ENCODE measurements at regions not wholly inside any gene's neighbourhood (a gene's known extent, or its start where the extent isn't known, plus 50 kb on each side); places are given as distances from the start of the nearest gene placed in this dataset.

DNA sequence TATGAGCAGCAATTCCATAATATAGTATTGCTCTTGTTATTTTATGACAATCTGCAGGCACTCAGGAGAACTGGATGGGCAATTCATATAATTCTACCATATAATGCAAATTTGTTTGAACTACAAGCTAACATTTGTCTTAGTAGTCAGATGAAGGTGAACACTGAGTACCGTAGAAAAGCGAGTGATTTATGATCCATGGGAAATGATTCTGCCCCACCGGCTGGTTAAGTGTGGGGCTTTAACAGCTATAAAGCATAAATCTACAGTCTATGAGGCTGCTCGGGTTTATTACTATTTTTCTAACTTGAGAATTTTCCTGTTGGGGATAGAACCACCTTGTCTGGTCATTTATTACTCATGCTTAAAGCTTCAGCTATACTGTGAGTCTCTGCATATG, 275.5 kb downstream of the PCDH10 start:
- peak in 1 of 2 donors; percentile 16 for DNase-seq
- no peak for TF ChIP-seq POLR2AphosphoS5 (IDR thresholded peaks at IDR 0.05)
- TF ChIP-seq, protein P1, sequence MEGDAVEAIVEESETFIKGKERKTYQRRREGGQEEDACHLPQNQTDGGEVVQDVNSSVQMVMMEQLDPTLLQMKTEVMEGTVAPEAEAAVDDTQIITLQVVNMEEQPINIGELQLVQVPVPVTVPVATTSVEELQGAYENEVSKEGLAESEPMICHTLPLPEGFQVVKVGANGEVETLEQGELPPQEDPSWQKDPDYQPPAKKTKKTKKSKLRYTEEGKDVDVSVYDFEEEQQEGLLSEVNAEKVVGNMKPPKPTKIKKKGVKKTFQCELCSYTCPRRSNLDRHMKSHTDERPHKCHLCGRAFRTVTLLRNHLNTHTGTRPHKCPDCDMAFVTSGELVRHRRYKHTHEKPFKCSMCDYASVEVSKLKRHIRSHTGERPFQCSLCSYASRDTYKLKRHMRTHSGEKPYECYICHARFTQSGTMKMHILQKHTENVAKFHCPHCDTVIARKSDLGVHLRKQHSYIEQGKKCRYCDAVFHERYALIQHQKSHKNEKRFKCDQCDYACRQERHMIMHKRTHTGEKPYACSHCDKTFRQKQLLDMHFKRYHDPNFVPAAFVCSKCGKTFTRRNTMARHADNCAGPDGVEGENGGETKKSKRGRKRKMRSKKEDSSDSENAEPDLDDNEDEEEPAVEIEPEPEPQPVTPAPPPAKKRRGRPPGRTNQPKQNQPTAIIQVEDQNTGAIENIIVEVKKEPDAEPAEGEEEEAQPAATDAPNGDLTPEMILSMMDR (IDR thresholded peaks at IDR 0.05) = no peak
- H3K4me1 ChIP-seq = no peaks in the 10 kb centered on the region
- intact Hi-C loops (cut with DNase I; ENCODE audit: low total_unique reads) = no loop called here
- WGBS, 5 donors = 62 to 72% (median 67%) methylated on average over 4 of the region's 4 CpGs
- H3K27me3 ChIP-seq = no peaks in the 10 kb centered on the region
- H3K4me3 ChIP-seq = no peak overlapping the region
- H3K36me3 ChIP-seq = no peaks in the 10 kb centered on the region
- H3K9me3 ChIP-seq = peaks cover 0 to 8% (median 0%) of the 10 kb centered on the region in 4 donors
- H3K27ac ChIP-seq = no peak overlapping the region

GRCh38 chr4:133403913-133404312, 254.8 kb downstream of the PCDH10 start:
- no peaks in the 10 kb centered on the region for H3K4me1 ChIP-seq
- H3K27ac ChIP-seq = no peak overlapping the region
- TF ChIP-seq, protein P1 (IDR thresholded peaks at IDR 0.05) = no peak
- TF ChIP-seq EP300 (IDR thresholded peaks at IDR 0.05) = no peak
- no peak for TF ChIP-seq POLR2A (IDR thresholded peaks at IDR 0.05)
- H3K27me3 ChIP-seq = no peaks in the 10 kb centered on the region
- no peaks in the 10 kb centered on the region for H3K36me3 ChIP-seq
- intact Hi-C loops (cut with DNase I; ENCODE audit: low total_unique reads) = no loop called here
- WGBS, 5 donors = 15 to 56% (median 30%) methylated on average over 2 of the region's 2 CpGs
- H3K9me3 ChIP-seq = peaks cover 0 to 7% (median 0%) of the 10 kb centered on the region in 4 donors
- no peak overlapping the region for H3K4me3 ChIP-seq
- no peak for DNase-seq

GRCh38 chr4:133402616-133403015, 253.5 kb downstream of the PCDH10 start:
- intact Hi-C loops (cut with DNase I; ENCODE audit: low total_unique reads) = no loop called here
- Histone ChIP-seq H3K4me1 (no peaks in the 10 kb centered on the region), H3K27ac (no peak overlapping the region), H3K27me3 (no peaks in the 10 kb centered on the region), H3K4me3 (no peak overlapping the region), H3K9me3 (peaks cover 0 to 7% (median 0%) of the 10 kb centered on the region in 4 donors), H3K36me3 (no peaks in the 10 kb centered on the region)
- TF ChIP-seq POLR2AphosphoS5 (IDR thresholded peaks at IDR 0.05) (no peak), POLR2A (IDR thresholded peaks at IDR 0.05) (no peak), EP300 (IDR thresholded peaks at IDR 0.05) (no peak)
- TF ChIP-seq, protein P1 (IDR thresholded peaks at IDR 0.05) = no peak
- WGBS, 5 donors = 52 to 76% (median 64%) methylated on average over 1 of the region's 1 CpG
- no peak for DNase-seq

GRCh38 chr4:133394971-133395627, 246.0 kb downstream of the PCDH10 start:
- DNase-seq = no peak
- H3K4me1 ChIP-seq = no peaks in the 10 kb centered on the region
- no peak overlapping the region for H3K27ac ChIP-seq
- peaks cover 0 to 9% (median 0%) of the 10 kb centered on the region in 4 donors for H3K9me3 ChIP-seq
- H3K36me3 ChIP-seq = no peaks in the 10 kb centered on the region
- H3K27me3 ChIP-seq = no peaks in the 10 kb centered on the region
- TF ChIP-seq POLR2AphosphoS5 (IDR thresholded peaks at IDR 0.05) = no peak
- no peak for TF ChIP-seq EP300 (IDR thresholded peaks at IDR 0.05)
- TF ChIP-seq, protein P1 (IDR thresholded peaks at IDR 0.05) = no peak
- no peak for TF ChIP-seq POLR2A (IDR thresholded peaks at IDR 0.05)
- WGBS, 5 donors = 70 to 83% (median 79%) methylated on average over 7 of the region's 7 CpGs
- no peak overlapping the region for H3K4me3 ChIP-seq
- intact Hi-C loops (cut with DNase I; ENCODE audit: low total_unique reads) = no loop called here
